Caco-2 (cell line): ENCODE measurements at regions not wholly inside any gene's neighbourhood (a gene's known extent, or its start where the extent isn't known, plus 50 kb on each side); places are given as distances from the start of the nearest gene placed in this dataset.

Source experiments
- BruUV-seq: library from RNA; stranded (reverse); fragments of 400-500 nt; replicated peaks from 2 replicates; lab custom pipeline; 2021; lab: Mats Ljungman, UMichigan
- CTCF ChIA-PET: fragments of 300-600 bp; sonication (Branson Sonifier 250); formaldehyde crosslinking; loops from one replicate; lab custom pipeline; 2022; ENCODE audit warnings: antibody characterized with exemption; lab: Charles Lee
- POLR2A ChIA-PET: fragments of 300-600 bp; sonication (Branson Sonifier 250); formaldehyde crosslinking; loops from one replicate; lab custom pipeline; 2022; ENCODE audit warnings: antibody characterized with exemption; lab: Charles Lee
- DNase-seq, 2 experiments: peaks; one replicate each; pipeline versions ENCODE4 v3.0.0 to v3.0.0-alpha.2; 2020 to 2022
- H3K27me3 ChIP-seq: replicated peaks from 2 replicates; pipeline ENCODE4 v1.6.0; 2011; ENCODE audit warnings: low read length; ENCODE audit not compliant: control insufficient read depth, insufficient read depth
- H3K36me3 ChIP-seq: 2 replicates; pipeline ENCODE4 v1.5.1; 2011; ENCODE audit warnings: low read length; ENCODE audit not compliant: control insufficient read depth, insufficient read depth
- H3K4me1 ChIP-seq: fragments of 250-450 bp; sonication (Bioruptor Pico); 2 replicates; pipeline ENCODE4 v1.5.1; 2020; ENCODE audit warnings: mild to moderate bottlenecking
- H3K4me3 ChIP-seq: 2 replicates; pipeline ENCODE4 v1.5.1; 2011; ENCODE audit warnings: low read depth, mild to moderate bottlenecking, control low read depth, low read length
- H3K9me3 ChIP-seq: fragments of 250-450 bp; sonication (Bioruptor Pico); 2 replicates; pipeline ENCODE4 v1.5.1; 2020; ENCODE audit warnings: mild to moderate bottlenecking, moderate library complexity
- H3K27ac Mint-ChIP-seq: one replicate; pipeline ENCODE4 v1.8.0; 2022; ENCODE audit warnings: mixed read lengths; ENCODE audit not compliant: unreplicated experiment
- H3K27me3 Mint-ChIP-seq: one replicate; pipeline ENCODE4 v1.8.0; 2022; ENCODE audit warnings: mixed read lengths; ENCODE audit not compliant: insufficient read depth, unreplicated experiment
- H3K36me3 Mint-ChIP-seq: one replicate; pipeline ENCODE4 v1.8.0; 2022; ENCODE audit warnings: mild to moderate bottlenecking, mixed read lengths; ENCODE audit not compliant: insufficient read depth, unreplicated experiment
- H3K4me1 Mint-ChIP-seq: one replicate; pipeline ENCODE4 v1.8.0; 2022; ENCODE audit warnings: low read depth, mixed read lengths; ENCODE audit not compliant: unreplicated experiment
- H3K4me3 Mint-ChIP-seq: one replicate; pipeline ENCODE4 v1.8.0; 2022; ENCODE audit warnings: mild to moderate bottlenecking, moderate library complexity, mixed read lengths; ENCODE audit not compliant: unreplicated experiment
- H3K9me3 Mint-ChIP-seq: one replicate; pipeline ENCODE4 v1.8.0; 2022; ENCODE audit warnings: mixed read lengths; ENCODE audit not compliant: unreplicated experiment
- intact Hi-C: fragments of 100-400 bp; cut with micrococcal nuclease; formaldehyde crosslinking; loops from one replicate; pipeline ENCODE4 v1.10.0; 2022; ENCODE audit not compliant: unreplicated experiment
- TF ChIP-seq, protein P1 (sequence below), 2 experiments: fragments of 200-600 bp in 1 of 2; IDR thresholded peaks; 1 replicate in 1 of 2; 2 replicates in 1 of 2; pipeline versions ENCODE4 v1.5.1 to v1.8.0; 2011 to 2022; ENCODE audit warnings: antibody characterized with exemption in 1 of 2, control low read depth in 1 of 2, inconsistent platforms in 1 of 2, low read depth in 1 of 2, low read length in 1 of 2, mild to moderate bottlenecking in 1 of 2, moderate library complexity in 1 of 2; ENCODE audit not compliant: insufficient read depth in 1 of 2, severe bottlenecking in 1 of 2, unreplicated experiment in 1 of 2

DNA sequence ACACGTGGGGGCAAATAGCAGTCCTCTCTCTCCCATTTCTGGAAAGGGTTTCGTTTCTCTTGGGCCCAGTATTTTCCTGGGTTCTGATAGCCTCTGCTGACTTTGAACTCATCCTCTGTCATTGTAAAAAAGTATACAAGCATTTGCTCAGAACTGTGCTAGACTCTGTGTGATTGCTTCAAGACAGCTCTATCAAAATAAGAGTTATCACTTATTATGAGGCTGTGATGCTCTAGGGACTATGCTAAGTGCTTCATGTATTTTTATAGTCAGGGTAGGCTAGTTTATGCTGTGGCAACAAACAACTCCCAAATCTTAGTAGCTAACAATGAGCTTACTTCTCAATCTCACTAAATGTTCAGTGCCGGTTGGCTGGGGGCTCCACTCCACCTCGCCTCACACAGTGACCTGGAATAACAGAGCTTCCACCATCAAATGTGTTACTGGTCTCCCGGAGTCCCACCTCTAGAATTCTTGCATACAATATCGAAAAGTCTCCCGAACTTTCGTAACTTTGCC, 110.8 kb upstream of the CDC42EP3 start:
- H3K4me3 Mint-ChIP-seq: no peak overlapping the region
- TF ChIP-seq, protein P1, sequence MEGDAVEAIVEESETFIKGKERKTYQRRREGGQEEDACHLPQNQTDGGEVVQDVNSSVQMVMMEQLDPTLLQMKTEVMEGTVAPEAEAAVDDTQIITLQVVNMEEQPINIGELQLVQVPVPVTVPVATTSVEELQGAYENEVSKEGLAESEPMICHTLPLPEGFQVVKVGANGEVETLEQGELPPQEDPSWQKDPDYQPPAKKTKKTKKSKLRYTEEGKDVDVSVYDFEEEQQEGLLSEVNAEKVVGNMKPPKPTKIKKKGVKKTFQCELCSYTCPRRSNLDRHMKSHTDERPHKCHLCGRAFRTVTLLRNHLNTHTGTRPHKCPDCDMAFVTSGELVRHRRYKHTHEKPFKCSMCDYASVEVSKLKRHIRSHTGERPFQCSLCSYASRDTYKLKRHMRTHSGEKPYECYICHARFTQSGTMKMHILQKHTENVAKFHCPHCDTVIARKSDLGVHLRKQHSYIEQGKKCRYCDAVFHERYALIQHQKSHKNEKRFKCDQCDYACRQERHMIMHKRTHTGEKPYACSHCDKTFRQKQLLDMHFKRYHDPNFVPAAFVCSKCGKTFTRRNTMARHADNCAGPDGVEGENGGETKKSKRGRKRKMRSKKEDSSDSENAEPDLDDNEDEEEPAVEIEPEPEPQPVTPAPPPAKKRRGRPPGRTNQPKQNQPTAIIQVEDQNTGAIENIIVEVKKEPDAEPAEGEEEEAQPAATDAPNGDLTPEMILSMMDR (IDR thresholded peaks at IDR 0.05; ENCODE audit: insufficient read depth in 1 of 2, low read depth in 1 of 2, low read length in 1 of 2, severe bottlenecking in 1 of 2, unreplicated experiment in 1 of 2): no peak
- no peaks in the 10 kb centered on the region; the same call in 1 of the 2 replicates for H3K9me3 ChIP-seq
- no peak for DNase-seq
- ChIA-PET POLR2A (no interaction called here), CTCF (interaction anchor here (0.6 kb wide), 1 partner anchor 368 kb away, joined by 3 read pairs; no protein-coding TSS in a partner anchor)
- H3K36me3 ChIP-seq: no peaks in the 10 kb centered on the region
- intact Hi-C loops: no loop called here
- H3K4me1 Mint-ChIP-seq: peaks cover 40% of the 10 kb centered on the region
- no TSS peak for BruUV-seq
- H3K27me3 ChIP-seq: no peaks in the 10 kb centered on the region
- H3K9me3 Mint-ChIP-seq: peaks cover 14% of the 10 kb centered on the region
- H3K36me3 Mint-ChIP-seq: no peaks in the 10 kb centered on the region
- H3K4me3 ChIP-seq: no peak overlapping the region
- no peaks in the 10 kb centered on the region for H3K27me3 Mint-ChIP-seq
- H3K4me1 ChIP-seq: peaks cover 42% of the 10 kb centered on the region
- no peak overlapping the region for H3K27ac Mint-ChIP-seq

DNA sequence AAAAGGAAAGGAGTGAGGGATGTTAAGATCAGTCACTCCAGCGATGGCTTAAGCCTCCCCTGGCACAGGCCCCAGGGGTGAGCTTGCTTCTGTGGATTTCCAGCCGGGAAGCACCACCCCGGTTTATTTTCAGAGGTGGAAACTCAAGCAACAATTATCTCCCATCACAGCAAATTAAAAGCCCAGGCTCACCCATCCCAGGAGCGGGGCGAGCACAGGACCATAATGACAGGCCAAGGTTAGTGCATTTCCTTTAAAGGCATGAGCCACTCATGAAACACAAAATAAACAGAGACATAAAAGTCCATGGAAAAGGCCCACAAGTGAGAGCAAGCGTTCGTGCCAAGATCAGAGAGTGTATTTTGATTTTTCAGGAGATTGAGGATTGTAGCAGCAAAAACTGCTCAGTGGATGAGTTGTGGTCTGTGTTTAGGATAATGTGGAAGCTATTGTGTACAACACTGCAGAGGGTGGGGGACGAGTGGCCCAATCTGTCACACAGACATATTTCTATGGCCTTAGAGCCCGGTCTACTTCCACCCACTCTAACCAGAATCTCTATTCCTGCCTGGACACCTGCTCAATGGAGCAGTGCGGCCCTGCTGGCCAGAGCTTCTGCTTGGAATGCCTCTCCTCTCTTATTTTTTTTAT, 111.4 kb upstream of the CDC42EP3 start:
- no peaks in the 10 kb centered on the region for H3K36me3 ChIP-seq
- peaks cover 17% of the 10 kb centered on the region for H3K9me3 Mint-ChIP-seq
- H3K27ac Mint-ChIP-seq: no peak overlapping the region
- DNase-seq: no peak
- peaks cover 37% of the 10 kb centered on the region for H3K4me1 Mint-ChIP-seq
- H3K4me3 Mint-ChIP-seq: no peak overlapping the region
- no peak overlapping the region for H3K4me3 ChIP-seq
- H3K9me3 ChIP-seq: no peaks in the 10 kb centered on the region; the same call in 1 of the 2 replicates
- H3K27me3 ChIP-seq: no peaks in the 10 kb centered on the region
- no peaks in the 10 kb centered on the region for H3K36me3 Mint-ChIP-seq
- TF ChIP-seq, protein P1 (IDR thresholded peaks at IDR 0.05; ENCODE audit: insufficient read depth in 1 of 2, low read depth in 1 of 2, low read length in 1 of 2, severe bottlenecking in 1 of 2, unreplicated experiment in 1 of 2): no peak
- ChIA-PET POLR2A (no interaction called here), CTCF (interaction anchor here (0.6 kb wide), 1 partner anchor 369 kb away, joined by 3 read pairs; no protein-coding TSS in a partner anchor)
- BruUV-seq: no TSS peak
- H3K4me1 ChIP-seq: peaks cover 36% of the 10 kb centered on the region
- no peaks in the 10 kb centered on the region for H3K27me3 Mint-ChIP-seq
- intact Hi-C loops: no loop called here

DNA sequence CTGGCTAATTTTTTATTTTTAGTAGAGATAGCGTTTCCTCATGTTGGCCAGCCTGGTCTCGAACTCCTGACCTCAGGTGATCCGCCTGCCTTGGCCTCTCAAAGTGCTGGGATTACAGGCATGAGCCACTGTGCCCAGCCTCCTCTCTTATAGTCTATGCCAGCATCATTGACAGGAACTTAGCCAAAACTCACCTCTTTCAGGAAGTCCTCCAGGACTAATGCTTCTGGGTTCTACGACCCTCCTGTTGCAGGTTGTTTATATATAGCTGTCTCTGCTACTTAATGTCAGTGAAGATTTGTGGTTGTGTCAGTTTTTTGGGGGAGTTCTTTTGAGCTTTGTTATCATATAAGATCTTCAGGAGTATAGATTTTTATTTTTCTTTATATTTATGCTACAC, 112.1 kb upstream of the CDC42EP3 start:
- no peaks in the 10 kb centered on the region for H3K27me3 ChIP-seq
- TF ChIP-seq, protein P1 (IDR thresholded peaks at IDR 0.05; ENCODE audit: insufficient read depth in 1 of 2, low read depth in 1 of 2, low read length in 1 of 2, severe bottlenecking in 1 of 2, unreplicated experiment in 1 of 2): no peak
- CTCF ChIA-PET: no interaction called here
- POLR2A ChIA-PET: no interaction called here
- Mint-ChIP-seq H3K36me3 (no peaks in the 10 kb centered on the region), H3K4me1 (peaks cover 30% of the 10 kb centered on the region), H3K4me3 (no peak overlapping the region), H3K9me3 (peaks cover 13% of the 10 kb centered on the region), H3K27me3 (no peaks in the 10 kb centered on the region), H3K27ac (no peak overlapping the region)
- BruUV-seq: no TSS peak
- DNase-seq: no peak
- peaks cover 3% of the 10 kb centered on the region for H3K9me3 ChIP-seq
- no peak overlapping the region for H3K4me3 ChIP-seq
- no peaks in the 10 kb centered on the region for H3K36me3 ChIP-seq
- intact Hi-C loops: no loop called here
- peaks cover 29% of the 10 kb centered on the region for H3K4me1 ChIP-seq
